Neuronal stem cell (in vitro differentiated cells): ENCODE measurements at regions not wholly inside any gene's neighbourhood (a gene's known extent, or its start where the extent isn't known, plus 50 kb on each side); places are given as distances from the start of the nearest gene placed in this dataset.

Source experiments
- DNase-seq: peaks from one replicate; pipeline ENCODE4 v3.0.0-alpha.2; 2013; ENCODE audit warnings: low spot score
- H2AFZ ChIP-seq: one replicate; pipeline ENCODE4 v1.6.1; 2013; ENCODE audit warnings: mild to moderate bottlenecking, low read length, inconsistent platforms
- H2AK5ac ChIP-seq: 2 replicates; pipeline ENCODE4 v1.6.1; 2013; ENCODE audit warnings: low read depth, mild to moderate bottlenecking, inconsistent platforms, low read length, moderate library complexity, mixed read lengths
- H2BK120ac ChIP-seq: 2 replicates; pipeline ENCODE4 v1.6.1; 2013; ENCODE audit warnings: low read depth, mild to moderate bottlenecking, inconsistent platforms, low read length, moderate library complexity, mixed read lengths
- H2BK12ac ChIP-seq: one replicate; pipeline ENCODE4 v1.6.1; 2013; ENCODE audit warnings: low read length, inconsistent platforms
- H2BK15ac ChIP-seq: 2 replicates; pipeline ENCODE4 v1.6.1; 2013; ENCODE audit warnings: mild to moderate bottlenecking, low read length, inconsistent platforms, mixed read lengths
- H2BK5ac ChIP-seq: one replicate; pipeline ENCODE4 v1.6.1; 2013; ENCODE audit warnings: inconsistent platforms, mild to moderate bottlenecking, low read length, moderate library complexity
- H3K14ac ChIP-seq: one replicate; pipeline ENCODE4 v1.6.1; 2013; ENCODE audit warnings: low read length, inconsistent platforms
- H3K18ac ChIP-seq: 2 replicates; pipeline ENCODE4 v1.6.1; 2013; ENCODE audit warnings: low read length, inconsistent platforms
- H3K23ac ChIP-seq: 2 replicates; pipeline ENCODE4 v1.6.1; 2013; ENCODE audit warnings: low read depth, mild to moderate bottlenecking, mixed read lengths, low read length, inconsistent platforms; ENCODE audit not compliant: poor library complexity
- H3K27ac ChIP-seq: replicated peaks from 3 replicates; pipeline ENCODE4 v1.5.1; 2013; ENCODE audit warnings: low read length, inconsistent platforms
- H3K27me3 ChIP-seq, 3 experiments: 2 replicates each; pipeline ENCODE4 v1.6.1; 2013; ENCODE audit warnings: low read length in 3 of 3, mild to moderate bottlenecking in 2 of 3, inconsistent platforms in 1 of 3, low read depth in 1 of 3, mixed read lengths in 1 of 3, moderate library complexity in 1 of 3; ENCODE audit not compliant: control insufficient read depth in 3 of 3, insufficient read depth in 3 of 3
- H3K36me3 ChIP-seq, 2 donors: replicated peaks in 1 of 2; 2 replicates each; pipeline ENCODE4 v1.6.1; 2013; ENCODE audit warnings: low read length in 2 of 2; ENCODE audit not compliant: control insufficient read depth in 2 of 2, insufficient read depth in 2 of 2
- H3K4ac ChIP-seq: 2 replicates; pipeline ENCODE4 v1.6.1; 2013; ENCODE audit warnings: inconsistent platforms, mild to moderate bottlenecking, low read length, moderate library complexity
- H3K4me1 ChIP-seq, 2 donors: 1 replicate in 1 of 2; 2 replicates in 1 of 2; pipeline ENCODE4 v1.6.1; 2013; ENCODE audit warnings: low read length in 2 of 2, low read depth in 1 of 2; ENCODE audit not compliant: control insufficient read depth in 2 of 2, insufficient read depth in 1 of 2
- H3K4me2 ChIP-seq: one replicate; pipeline ENCODE4 v1.6.1; 2013; ENCODE audit warnings: mild to moderate bottlenecking, low read length, inconsistent platforms; ENCODE audit not compliant: insufficient read depth, poor library complexity, severe bottlenecking
- H3K4me3 ChIP-seq, 2 donors: 2 replicates each; pipeline ENCODE4 v1.5.1; 2013; ENCODE audit warnings: low read length in 2 of 2, mild to moderate bottlenecking in 2 of 2, inconsistent platforms in 1 of 2, moderate library complexity in 1 of 2
- H3K79me1 ChIP-seq: one replicate; pipeline ENCODE4 v1.6.1; 2013; ENCODE audit warnings: low read depth, mild to moderate bottlenecking, inconsistent platforms, low read length, moderate library complexity
- H3K9ac ChIP-seq: one replicate; pipeline ENCODE4 v1.6.1; 2013; ENCODE audit warnings: mild to moderate bottlenecking, low read depth, low read length, inconsistent platforms; ENCODE audit not compliant: poor library complexity
- H3K9me3 ChIP-seq, 2 donors: replicated peaks in 1 of 2; 2 replicates each; pipeline versions ENCODE3 to v1.6.1; 2013; ENCODE audit warnings: low read length in 2 of 2, mild to moderate bottlenecking in 2 of 2, inconsistent platforms in 1 of 2, low read depth in 1 of 2, mixed read lengths in 1 of 2, moderate library complexity in 1 of 2; ENCODE audit not compliant: control insufficient read depth in 2 of 2, insufficient read depth in 1 of 2
- H4K8ac ChIP-seq: one replicate; pipeline ENCODE4 v1.6.1; 2013; ENCODE audit warnings: low read depth, mild to moderate bottlenecking, inconsistent platforms, low read length, moderate library complexity
- H4K91ac ChIP-seq: one replicate; pipeline ENCODE4 v1.6.1; 2013; ENCODE audit warnings: low read length, low read depth, mild to moderate bottlenecking, inconsistent platforms; ENCODE audit not compliant: poor library complexity
- WGBS, 2 donors: extraction: QIAGEN DNeasy Blood & Tissue Kit; methylation state at CpG; one replicate each; pipeline ENCODE4 v1.1.7; 2013; ENCODE audit warnings: missing lambda C conversion rate in 2 of 2, mixed read lengths in 1 of 2; ENCODE audit not compliant: insufficient read length in 2 of 2, insufficient replicate concordance in 1 of 2; ENCODE audit errors: extremely low coverage in 2 of 2; 5-methylcytosine and 5-hydroxymethylcytosine counted together

- Histone ChIP-seq H2BK5ac (no peak overlapping the region), H3K4me1 (peaks cover 4 to 21% of the 10 kb centered on the region in 2 donors), H3K14ac (no peak overlapping the region), H3K9ac (no peak overlapping the region), H3K4me3 (no peak overlapping the region), H2AFZ (no peak overlapping the region), H4K8ac (no peak overlapping the region), H3K18ac (no peak overlapping the region), H3K4me2 (no peak overlapping the region), H2AK5ac (no peak overlapping the region), H4K91ac (no peak overlapping the region), H2BK12ac (no peak overlapping the region), H3K36me3 (no peaks in the 10 kb centered on the region), H3K23ac (no peak overlapping the region), H3K9me3 (no peaks in the 10 kb centered on the region), H2BK120ac (no peak overlapping the region), H2BK15ac (no peak overlapping the region), H3K27me3 (no peaks in the 10 kb centered on the region), H3K79me1 (no peaks in the 10 kb centered on the region), H3K27ac (no peak overlapping the region), H3K4ac (no peak overlapping the region)
- no CpG with 5 or more reads among the region's 3 CpGs for WGBS, 2 donors
- DNase-seq, result no peak
Observed at GRCh38 chr9:79289856-79290255, 281.9 kb upstream of the TLE4 start.

DNA sequence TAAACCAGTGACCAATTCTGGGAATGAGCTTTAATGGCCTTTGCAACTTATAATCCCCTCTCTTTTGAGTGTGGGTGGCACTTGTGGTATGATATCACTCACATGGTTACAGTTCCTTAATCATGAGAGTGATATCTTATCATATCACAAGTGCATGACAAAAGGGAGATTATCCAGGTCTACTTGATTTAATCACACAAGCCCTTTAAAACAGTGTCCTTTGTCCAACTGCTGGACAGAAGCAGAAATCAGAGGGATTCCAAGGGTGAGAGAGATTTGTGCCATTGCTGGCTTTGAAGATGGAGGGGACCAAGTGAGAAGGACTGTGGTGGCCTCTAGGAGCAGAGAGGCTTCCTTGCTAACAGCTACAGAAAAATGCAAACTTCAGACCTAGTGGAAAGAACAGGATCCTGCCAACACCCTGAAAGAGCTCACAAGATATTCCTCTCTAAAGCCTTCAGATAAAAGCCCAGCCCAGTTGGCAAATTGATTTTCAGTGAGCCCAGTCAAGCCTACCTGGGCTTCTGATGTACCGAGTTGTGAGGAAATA lies 279.0 kb upstream of the TLE4 start:
- Histone ChIP-seq H3K4me2 (no peak overlapping the region), H2AFZ (no peak overlapping the region), H3K27me3 (no peaks in the 10 kb centered on the region), H3K9ac (no peak overlapping the region), H3K27ac (no peak overlapping the region), H2AK5ac (no peak overlapping the region), H2BK120ac (no peak overlapping the region), H3K36me3 (no peaks in the 10 kb centered on the region), H4K8ac (no peak overlapping the region), H2BK5ac (no peak overlapping the region), H4K91ac (no peak overlapping the region), H3K9me3 (no peaks in the 10 kb centered on the region), H2BK15ac (no peak overlapping the region), H3K4me1 (peaks cover 0 to 10% of the 10 kb centered on the region in 2 donors), H3K79me1 (no peaks in the 10 kb centered on the region), H2BK12ac (no peak overlapping the region), H3K14ac (no peak overlapping the region), H3K4ac (no peak overlapping the region), H3K4me3 (no peak overlapping the region), H3K23ac (no peak overlapping the region), H3K18ac (no peak overlapping the region)
- WGBS, 2 donors, result no CpG with 5 or more reads among the region's 1 CpG
- DNase-seq, result no peak

GRCh38 chr9:79300068-79300467 lies 271.7 kb upstream of the TLE4 start:
- Histone ChIP-seq H4K8ac (no peak overlapping the region), H2BK5ac (no peak overlapping the region), H3K4me2 (no peak overlapping the region), H3K9me3 (no peaks in the 10 kb centered on the region), H3K27me3 (no peaks in the 10 kb centered on the region), H2AFZ (no peak overlapping the region), H3K4ac (no peak overlapping the region), H2BK12ac (no peak overlapping the region), H2AK5ac (no peak overlapping the region), H3K27ac (no peak overlapping the region), H3K79me1 (no peaks in the 10 kb centered on the region), H3K14ac (no peak overlapping the region), H3K36me3 (no peaks in the 10 kb centered on the region), H3K9ac (no peak overlapping the region), H3K18ac (no peak overlapping the region), H2BK120ac (no peak overlapping the region), H3K4me3 (no peak overlapping the region), H3K23ac (no peak overlapping the region), H3K4me1 (peaks cover 0 to 17% of the 10 kb centered on the region in 2 donors), H4K91ac (no peak overlapping the region), H2BK15ac (no peak overlapping the region)
- DNase-seq, result no peak
- no CpG with 5 or more reads among the region's 6 CpGs for WGBS, 2 donors

DNA sequence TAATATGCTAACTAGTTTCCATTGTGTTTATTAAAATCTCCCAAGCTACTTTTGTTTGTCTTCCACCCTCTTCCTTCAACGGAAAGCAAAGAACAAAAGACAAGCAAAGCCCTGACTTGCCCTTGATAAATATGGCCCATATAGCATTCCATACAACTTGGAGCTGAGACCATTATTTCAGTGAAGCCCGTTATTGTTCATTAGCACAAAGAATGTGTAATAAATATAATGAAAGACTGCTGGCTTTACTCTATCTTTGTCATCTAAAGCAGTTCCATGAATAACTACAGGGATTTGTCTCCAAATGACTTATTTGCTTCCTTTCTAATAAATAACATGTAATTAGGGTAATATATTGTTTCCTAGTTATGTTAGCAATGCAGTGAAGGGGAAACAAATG lies 270.7 kb upstream of the TLE4 start:
- H2AFZ ChIP-seq, result no peak overlapping the region

More for the DNA sequence above, 270.7 kb upstream of the TLE4 start:
- Histone ChIP-seq H3K4me1 (peaks cover 0 to 15% of the 10 kb centered on the region in 2 donors), H3K9me3 (no peaks in the 10 kb centered on the region), H2BK12ac (no peak overlapping the region), H3K4me2 (no peak overlapping the region), H2BK120ac (no peak overlapping the region), H3K9ac (no peak overlapping the region), H3K27me3 (no peaks in the 10 kb centered on the region), H3K14ac (no peak overlapping the region), H3K27ac (no peak overlapping the region), H4K8ac (no peak overlapping the region), H2BK5ac (no peak overlapping the region), H3K18ac (no peak overlapping the region), H3K79me1 (no peaks in the 10 kb centered on the region), H2BK15ac (no peak overlapping the region), H3K23ac (no peak overlapping the region), H3K4me3 (no peak overlapping the region), H3K36me3 (no peaks in the 10 kb centered on the region), H4K91ac (no peak overlapping the region), H3K4ac (no peak overlapping the region), H2AK5ac (no peak overlapping the region)
- no peak for DNase-seq
- WGBS, 2 donors, result no CpG with 5 or more reads among the region's 2 CpGs
